Activated naive CD8-positive, alpha-beta T cell (primary cell): ENCODE measurements at regions not wholly inside any gene's neighbourhood (a gene's known extent, or its start where the extent isn't known, plus 50 kb on each side); places are given as distances from the start of the nearest gene placed in this dataset.

Experiments
- H3K27ac Mint-ChIP-seq: one replicate; pipeline ENCODE4 v1.8.0; 2021; ENCODE audit warnings: mixed read lengths
- H3K27me3 Mint-ChIP-seq: one replicate; pipeline ENCODE4 v1.8.0; 2021; ENCODE audit warnings: mixed read lengths
- H3K36me3 Mint-ChIP-seq: one replicate; pipeline ENCODE4 v1.8.0; 2021; ENCODE audit warnings: mixed read lengths
- H3K4me1 Mint-ChIP-seq: one replicate; pipeline ENCODE4 v1.8.0; 2021; ENCODE audit warnings: low read depth, mixed read lengths
- H3K4me3 Mint-ChIP-seq: one replicate; pipeline ENCODE4 v1.8.0; 2021; ENCODE audit warnings: mild to moderate bottlenecking, mixed read lengths
- H3K9me3 Mint-ChIP-seq: one replicate; pipeline ENCODE4 v1.8.0; 2021; ENCODE audit warnings: low read depth, mixed read lengths

DNA sequence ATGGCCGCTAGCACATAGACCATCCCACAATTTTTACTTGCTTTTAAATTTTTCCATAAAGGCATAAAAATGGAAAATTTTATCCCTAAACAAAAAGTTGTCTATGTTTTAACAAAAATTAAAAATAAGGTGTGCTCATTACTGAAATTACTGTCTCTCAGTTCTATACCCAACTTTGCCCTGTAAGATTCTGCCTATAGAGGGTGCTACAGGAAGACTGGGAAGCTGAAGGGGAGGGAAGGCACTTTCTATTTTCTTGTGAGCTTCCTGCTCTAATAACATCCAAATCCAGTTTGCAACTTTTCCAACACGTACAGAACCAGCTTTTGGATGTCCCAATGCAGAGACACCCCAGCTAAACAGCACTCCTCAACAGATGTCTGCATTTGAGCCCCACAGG is 666.9 kb downstream of the PLCL1 start:
- H3K9me3 Mint-ChIP-seq = peaks cover 4% of the 10 kb centered on the region
- no peak overlapping the region for H3K27ac Mint-ChIP-seq
- H3K4me3 Mint-ChIP-seq = no peak overlapping the region
- no peaks in the 10 kb centered on the region for H3K4me1 Mint-ChIP-seq
- H3K27me3 Mint-ChIP-seq = no peaks in the 10 kb centered on the region
- H3K36me3 Mint-ChIP-seq = no peaks in the 10 kb centered on the region

- Mint-ChIP-seq H3K27me3 (no peaks in the 10 kb centered on the region), H3K27ac (no peak overlapping the region), H3K4me3 (no peak overlapping the region)
Measured at GRCh38 chr2:198468136-198468535, 663.7 kb downstream of the PLCL1 start.

GRCh38 chr2:198465970-198466369 is 661.6 kb downstream of the PLCL1 start:
- no peak overlapping the region for H3K4me3 Mint-ChIP-seq
- no peaks in the 10 kb centered on the region for H3K36me3 Mint-ChIP-seq
- no peak overlapping the region for H3K27ac Mint-ChIP-seq
- H3K4me1 Mint-ChIP-seq = no peaks in the 10 kb centered on the region
- H3K27me3 Mint-ChIP-seq = peaks cover 2% of the 10 kb centered on the region
- peaks cover 4% of the 10 kb centered on the region for H3K9me3 Mint-ChIP-seq

More at GRCh38 chr2:198468136-198468535, 663.7 kb downstream of the PLCL1 start:
- Mint-ChIP-seq H3K4me1 (no peaks in the 10 kb centered on the region), H3K9me3 (peaks cover 4% of the 10 kb centered on the region), H3K36me3 (no peaks in the 10 kb centered on the region)

DNA sequence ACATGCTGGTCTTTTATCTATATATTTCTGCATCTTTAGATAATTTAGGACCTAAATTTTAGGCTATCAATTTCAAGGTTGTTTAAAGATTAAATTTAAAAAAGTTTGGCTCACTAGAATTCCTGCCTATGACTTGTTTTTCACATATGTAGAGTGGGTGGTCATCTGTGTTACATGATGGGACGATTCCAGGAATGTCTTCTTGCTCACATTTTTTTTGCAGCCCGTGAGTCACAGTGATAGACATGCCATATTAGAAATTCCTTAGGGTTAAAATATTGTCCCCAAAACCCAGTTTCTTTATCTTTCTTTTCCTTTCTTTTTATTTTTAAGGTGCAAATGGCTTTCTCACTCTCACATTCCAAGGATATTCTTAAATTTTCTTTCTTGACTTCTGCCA is 652.0 kb downstream of the PLCL1 start:
- H3K4me3 Mint-ChIP-seq = no peak overlapping the region
- no peaks in the 10 kb centered on the region for H3K36me3 Mint-ChIP-seq

DNA sequence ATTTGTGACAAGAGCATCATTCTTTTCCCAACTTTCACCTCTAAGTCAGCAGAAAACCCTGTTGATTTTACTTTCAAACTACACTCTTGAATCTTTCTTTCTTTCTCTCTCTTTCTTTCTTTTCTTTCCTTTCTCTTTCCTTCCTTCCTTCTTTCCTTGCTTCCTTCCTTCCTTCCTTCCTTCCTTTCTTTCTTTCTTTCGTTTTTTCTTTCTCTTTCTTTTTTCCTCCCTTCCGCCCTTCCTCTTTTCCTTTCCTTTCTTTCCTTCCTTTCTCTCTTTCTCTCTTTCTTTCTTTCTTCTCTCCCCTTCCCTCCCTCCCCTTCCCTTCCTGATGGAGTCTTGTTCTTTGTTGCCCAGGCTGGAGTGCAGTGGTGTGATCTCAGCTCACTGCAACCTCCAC is 649.5 kb downstream of the PLCL1 start:
- H3K27ac Mint-ChIP-seq = no peak overlapping the region
- H3K4me3 Mint-ChIP-seq = no peak overlapping the region
- H3K27me3 Mint-ChIP-seq = no peaks in the 10 kb centered on the region
- no peaks in the 10 kb centered on the region for H3K36me3 Mint-ChIP-seq
- no peaks in the 10 kb centered on the region for H3K4me1 Mint-ChIP-seq
- H3K9me3 Mint-ChIP-seq = no peaks in the 10 kb centered on the region

More for the DNA sequence above, 652.0 kb downstream of the PLCL1 start:
- H3K27ac Mint-ChIP-seq = no peak overlapping the region
- no peaks in the 10 kb centered on the region for H3K9me3 Mint-ChIP-seq
- no peaks in the 10 kb centered on the region for H3K27me3 Mint-ChIP-seq
- no peaks in the 10 kb centered on the region for H3K4me1 Mint-ChIP-seq

- Mint-ChIP-seq H3K4me3 (no peak overlapping the region), H3K9me3 (no peaks in the 10 kb centered on the region), H3K36me3 (no peaks in the 10 kb centered on the region), H3K4me1 (no peaks in the 10 kb centered on the region), H3K27ac (no peak overlapping the region), H3K27me3 (no peaks in the 10 kb centered on the region)
Measured at GRCh38 chr2:198452327-198452726, 647.9 kb downstream of the PLCL1 start.

GRCh38 chr2:198448789-198449188 is 644.4 kb downstream of the PLCL1 start:
- Mint-ChIP-seq H3K27me3 (peaks cover 2% of the 10 kb centered on the region), H3K4me1 (no peaks in the 10 kb centered on the region), H3K4me3 (no peak overlapping the region), H3K36me3 (no peaks in the 10 kb centered on the region), H3K9me3 (no peaks in the 10 kb centered on the region), H3K27ac (no peak overlapping the region)

GRCh38 chr2:198444800-198445287 is 640.5 kb downstream of the PLCL1 start:
- Mint-ChIP-seq H3K27me3 (peaks cover 5% of the 10 kb centered on the region), H3K36me3 (no peaks in the 10 kb centered on the region), H3K4me3 (no peak overlapping the region), H3K27ac (no peak overlapping the region), H3K9me3 (no peaks in the 10 kb centered on the region), H3K4me1 (no peaks in the 10 kb centered on the region)

DNA sequence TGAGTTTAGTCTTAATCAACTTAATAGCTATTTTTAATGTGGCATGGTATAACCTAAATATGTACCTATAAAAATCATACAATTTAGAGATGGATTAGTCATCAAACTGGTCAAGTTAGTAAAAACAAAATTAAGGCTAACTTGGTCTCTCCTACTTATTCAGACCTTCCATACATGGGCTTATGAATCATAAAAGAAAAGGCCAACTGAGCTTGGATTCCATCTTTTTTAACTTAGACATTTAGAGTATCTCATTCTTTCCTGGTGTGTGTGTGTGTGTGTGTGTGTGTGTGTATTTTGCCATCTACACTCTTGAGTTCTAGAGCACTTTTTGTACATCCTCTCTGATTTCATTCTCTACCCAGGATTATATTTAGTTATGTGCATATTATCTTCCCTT is 637.5 kb downstream of the PLCL1 start:
- no peak overlapping the region for H3K4me3 Mint-ChIP-seq
- H3K27me3 Mint-ChIP-seq = peaks cover 15% of the 10 kb centered on the region

GRCh38 chr2:198441246-198441645 is 636.9 kb downstream of the PLCL1 start:
- H3K27ac Mint-ChIP-seq = no peak overlapping the region
- no peak overlapping the region for H3K4me3 Mint-ChIP-seq
- H3K36me3 Mint-ChIP-seq = no peaks in the 10 kb centered on the region
- peaks cover 13% of the 10 kb centered on the region for H3K27me3 Mint-ChIP-seq
- no peaks in the 10 kb centered on the region for H3K9me3 Mint-ChIP-seq
- H3K4me1 Mint-ChIP-seq = no peaks in the 10 kb centered on the region

More for the DNA sequence above, 637.5 kb downstream of the PLCL1 start:
- Mint-ChIP-seq H3K9me3 (no peaks in the 10 kb centered on the region), H3K27ac (no peak overlapping the region), H3K4me1 (no peaks in the 10 kb centered on the region), H3K36me3 (no peaks in the 10 kb centered on the region)

- Mint-ChIP-seq H3K36me3 (no peaks in the 10 kb centered on the region), H3K4me3 (no peak overlapping the region), H3K9me3 (no peaks in the 10 kb centered on the region), H3K27ac (no peak overlapping the region), H3K4me1 (no peaks in the 10 kb centered on the region), H3K27me3 (peaks cover 13% of the 10 kb centered on the region)
Measured at GRCh38 chr2:198440833-198441232, 636.4 kb downstream of the PLCL1 start.

DNA sequence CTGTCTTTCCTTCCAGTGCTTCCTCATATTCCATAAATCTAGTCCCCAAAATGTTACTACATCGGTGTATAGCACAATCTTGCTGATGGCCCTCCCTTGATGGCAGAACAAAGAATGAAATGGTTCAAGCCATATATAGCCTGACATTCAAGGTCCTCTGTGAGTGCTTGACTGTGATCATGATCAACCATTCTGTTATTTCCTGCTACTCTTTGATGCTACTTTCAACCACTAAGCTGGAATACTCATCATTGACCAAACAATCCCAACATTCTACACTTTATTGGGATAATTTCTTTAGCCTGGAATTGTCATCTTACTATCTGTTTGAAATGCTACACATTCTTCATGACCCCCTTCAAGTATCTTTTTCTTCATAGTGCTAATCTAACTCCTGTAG is 633.9 kb downstream of the PLCL1 start:
- Mint-ChIP-seq H3K27ac (no peak overlapping the region), H3K4me3 (no peak overlapping the region), H3K36me3 (no peaks in the 10 kb centered on the region), H3K27me3 (peaks cover 14% of the 10 kb centered on the region), H3K9me3 (no peaks in the 10 kb centered on the region), H3K4me1 (no peaks in the 10 kb centered on the region)

DNA sequence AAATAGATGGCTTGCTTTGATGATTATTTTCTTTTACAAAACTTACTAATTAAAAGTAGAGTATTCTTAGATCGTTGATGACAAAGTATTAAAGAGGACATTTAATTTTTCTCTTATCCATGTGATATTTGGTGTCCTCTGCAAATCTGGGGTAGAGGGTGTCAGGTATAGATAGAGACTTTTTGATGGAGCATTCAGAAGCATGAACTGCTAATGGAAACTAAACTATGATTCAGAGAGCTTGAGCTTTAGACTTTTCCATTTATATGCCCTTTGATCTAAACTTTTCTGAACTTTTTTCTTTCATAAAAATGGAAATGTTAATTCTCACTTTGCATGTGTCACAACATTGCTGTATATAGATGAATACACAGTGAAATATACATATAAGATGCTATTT is 619.7 kb downstream of the PLCL1 start:
- no peak overlapping the region for H3K27ac Mint-ChIP-seq
- H3K9me3 Mint-ChIP-seq = no peaks in the 10 kb centered on the region
- H3K4me3 Mint-ChIP-seq = no peak overlapping the region
- H3K27me3 Mint-ChIP-seq = no peaks in the 10 kb centered on the region
- no peaks in the 10 kb centered on the region for H3K4me1 Mint-ChIP-seq
- no peaks in the 10 kb centered on the region for H3K36me3 Mint-ChIP-seq

GRCh38 chr2:198417836-198418235 is 613.4 kb downstream of the PLCL1 start:
- H3K27ac Mint-ChIP-seq = no peak overlapping the region
- H3K4me3 Mint-ChIP-seq = no peak overlapping the region
- peaks cover 4% of the 10 kb centered on the region for H3K27me3 Mint-ChIP-seq

GRCh38 chr2:198414976-198415375 is 610.6 kb downstream of the PLCL1 start:
- no peak overlapping the region for H3K27ac Mint-ChIP-seq
- H3K4me1 Mint-ChIP-seq = no peaks in the 10 kb centered on the region
- no peak overlapping the region for H3K4me3 Mint-ChIP-seq
- no peaks in the 10 kb centered on the region for H3K9me3 Mint-ChIP-seq
- no peaks in the 10 kb centered on the region for H3K36me3 Mint-ChIP-seq
- H3K27me3 Mint-ChIP-seq = peaks cover 6% of the 10 kb centered on the region

More at GRCh38 chr2:198417836-198418235, 613.4 kb downstream of the PLCL1 start:
- Mint-ChIP-seq H3K9me3 (no peaks in the 10 kb centered on the region), H3K36me3 (no peaks in the 10 kb centered on the region), H3K4me1 (no peaks in the 10 kb centered on the region)

- H3K4me1 Mint-ChIP-seq = no peaks in the 10 kb centered on the region
Measured at GRCh38 chr2:198411936-198412335, 607.5 kb downstream of the PLCL1 start.

More at GRCh38 chr2:198411936-198412335, 607.5 kb downstream of the PLCL1 start:
- H3K36me3 Mint-ChIP-seq = no peaks in the 10 kb centered on the region
- no peak overlapping the region for H3K27ac Mint-ChIP-seq
- peaks cover 4% of the 10 kb centered on the region for H3K27me3 Mint-ChIP-seq
- H3K4me3 Mint-ChIP-seq = no peak overlapping the region
- H3K9me3 Mint-ChIP-seq = no peaks in the 10 kb centered on the region
